MCF 10A (cell line): ENCODE measurements at regions not wholly inside any gene's neighbourhood (a gene's known extent, or its start where the extent isn't known, plus 50 kb on each side); places are given as distances from the start of the nearest gene placed in this dataset.
A peak's percentile ranks its signal among the peaks of the same experiment; 100 is the strongest.

Experiments used
- BruUV-seq: library from RNA; stranded (reverse); fragments of 400-500 nt; replicated peaks from 2 replicates; lab custom pipeline; 2021; lab: Mats Ljungman, UMichigan
- CTCF ChIA-PET: fragments of 300-600 bp; sonication (Branson Sonifier 250); formaldehyde crosslinking; extraction: SDS; loops from one replicate; lab custom pipeline; 2021; ENCODE audit warnings: antibody characterized with exemption, inconsistent platforms; lab: Yijun Ruan, JAX
- POLR2A ChIA-PET: fragments of 300-600, 350-650 bp; sonication (Branson Sonifier 250); formaldehyde crosslinking; extraction: SDS; loops from one replicate; lab custom pipeline; 2020; ENCODE audit warnings: antibody characterized with exemption, inconsistent platforms; lab: Yijun Ruan, JAX
- DNase-seq: peaks from one replicate; pipeline ENCODE4 v3.0.0-alpha.2; 2018; ENCODE audit not compliant: unreplicated experiment
- H3K27ac Mint-ChIP-seq: one replicate; pipeline ENCODE4 v1.8.0; 2022; ENCODE audit warnings: mild to moderate bottlenecking, low read depth, mixed read lengths; ENCODE audit not compliant: unreplicated experiment
- H3K27me3 Mint-ChIP-seq: one replicate; pipeline ENCODE4 v1.8.0; 2022; ENCODE audit warnings: mixed read lengths; ENCODE audit not compliant: insufficient read depth, unreplicated experiment
- H3K36me3 Mint-ChIP-seq: one replicate; pipeline ENCODE4 v1.8.0; 2022; ENCODE audit warnings: mild to moderate bottlenecking, moderate library complexity, mixed read lengths; ENCODE audit not compliant: insufficient read depth, unreplicated experiment
- H3K4me1 Mint-ChIP-seq: one replicate; pipeline ENCODE4 v1.8.0; 2022; ENCODE audit warnings: mixed read lengths; ENCODE audit not compliant: insufficient read depth, unreplicated experiment
- H3K4me3 Mint-ChIP-seq: one replicate; pipeline ENCODE4 v1.8.0; 2022; ENCODE audit warnings: mild to moderate bottlenecking, moderate library complexity, mixed read lengths; ENCODE audit not compliant: unreplicated experiment
- H3K9me3 Mint-ChIP-seq: one replicate; pipeline ENCODE4 v1.8.0; 2022; ENCODE audit warnings: mixed read lengths; ENCODE audit not compliant: unreplicated experiment
- intact Hi-C: fragments of 100-400 bp; cut with micrococcal nuclease; formaldehyde crosslinking; loops from 2 replicates; pipeline ENCODE4 v1.14.1; 2022
- TF ChIP-seq, protein P1 (sequence below): fragments of 200-600 bp; IDR thresholded peaks from one replicate; pipeline ENCODE4 v1.8.0; 2022; ENCODE audit warnings: antibody characterized with exemption, mild to moderate bottlenecking; ENCODE audit not compliant: unreplicated experiment

DNA sequence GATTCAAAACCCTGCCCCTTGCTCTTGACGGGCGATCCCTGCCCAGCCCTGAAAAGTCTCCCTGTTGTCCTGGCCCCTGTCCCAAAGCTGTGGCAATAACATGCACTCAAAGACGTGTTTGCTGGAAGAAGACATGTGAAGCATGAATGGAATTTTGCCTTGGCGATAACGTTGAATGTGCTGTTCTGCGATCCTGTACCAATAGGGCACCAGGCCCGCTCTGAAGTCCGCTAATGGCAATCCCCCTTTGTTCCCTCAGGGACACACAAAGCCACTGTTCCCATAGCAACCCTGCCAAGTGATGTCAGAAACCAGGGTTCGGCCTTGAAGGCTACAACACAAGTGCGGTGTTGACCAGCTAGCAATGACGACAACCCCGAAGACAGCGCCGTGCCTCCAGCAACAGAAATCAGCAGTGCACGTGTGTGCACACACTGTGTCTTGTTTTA, 284.6 kb downstream of the KLF6 start:
- BruUV-seq: no TSS peak
- peaks cover 8% of the 10 kb centered on the region for H3K4me1 Mint-ChIP-seq
- ChIA-PET CTCF (no interaction called here), POLR2A (interaction anchor here (0.6 to 1.3 kb wide), 3 partner anchors 14 to 224 kb away, joined by 3 to 5 read pairs (median 4); no protein-coding TSS in a partner anchor)
- TF ChIP-seq, protein P1, sequence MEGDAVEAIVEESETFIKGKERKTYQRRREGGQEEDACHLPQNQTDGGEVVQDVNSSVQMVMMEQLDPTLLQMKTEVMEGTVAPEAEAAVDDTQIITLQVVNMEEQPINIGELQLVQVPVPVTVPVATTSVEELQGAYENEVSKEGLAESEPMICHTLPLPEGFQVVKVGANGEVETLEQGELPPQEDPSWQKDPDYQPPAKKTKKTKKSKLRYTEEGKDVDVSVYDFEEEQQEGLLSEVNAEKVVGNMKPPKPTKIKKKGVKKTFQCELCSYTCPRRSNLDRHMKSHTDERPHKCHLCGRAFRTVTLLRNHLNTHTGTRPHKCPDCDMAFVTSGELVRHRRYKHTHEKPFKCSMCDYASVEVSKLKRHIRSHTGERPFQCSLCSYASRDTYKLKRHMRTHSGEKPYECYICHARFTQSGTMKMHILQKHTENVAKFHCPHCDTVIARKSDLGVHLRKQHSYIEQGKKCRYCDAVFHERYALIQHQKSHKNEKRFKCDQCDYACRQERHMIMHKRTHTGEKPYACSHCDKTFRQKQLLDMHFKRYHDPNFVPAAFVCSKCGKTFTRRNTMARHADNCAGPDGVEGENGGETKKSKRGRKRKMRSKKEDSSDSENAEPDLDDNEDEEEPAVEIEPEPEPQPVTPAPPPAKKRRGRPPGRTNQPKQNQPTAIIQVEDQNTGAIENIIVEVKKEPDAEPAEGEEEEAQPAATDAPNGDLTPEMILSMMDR: no peak
- peak; percentile 84 for DNase-seq
- H3K4me3 Mint-ChIP-seq: no peak overlapping the region
- intact Hi-C loops: no loop called here
- peak overlapping the region; percentile 94 for H3K27ac Mint-ChIP-seq
- H3K27me3 Mint-ChIP-seq: no peaks in the 10 kb centered on the region
- peaks cover 6% of the 10 kb centered on the region for H3K36me3 Mint-ChIP-seq
- no peaks in the 10 kb centered on the region for H3K9me3 Mint-ChIP-seq

GRCh38 chr10:3499120-3499519, 285.9 kb downstream of the KLF6 start:
- Mint-ChIP-seq H3K4me1 (peaks cover 8% of the 10 kb centered on the region), H3K27me3 (no peaks in the 10 kb centered on the region), H3K4me3 (no peak overlapping the region), H3K27ac (peak overlapping the region; percentile 25), H3K36me3 (peaks cover 6% of the 10 kb centered on the region), H3K9me3 (no peaks in the 10 kb centered on the region)
- DNase-seq: peak; percentile 19
- no TSS peak for BruUV-seq
- ChIA-PET CTCF (interaction anchor here (0.7 kb wide), 1 partner anchor 143 kb away, joined by 3 read pairs; no protein-coding TSS in a partner anchor), POLR2A (interaction anchor here (1.2 to 1.6 kb wide), 4 partner anchors 9 to 263 kb away, joined by 3 to 5 read pairs (median 3); no protein-coding TSS in a partner anchor)
- TF ChIP-seq, protein P1: no peak
- intact Hi-C loops: no loop called here

GRCh38 chr10:3497581-3497980, 287.4 kb downstream of the KLF6 start:
- POLR2A ChIA-PET: interaction anchor here (0.9 kb wide), 1 partner anchor 15 kb away, joined by 3 read pairs; no protein-coding TSS in a partner anchor

GRCh38 chr10:3496138-3496537, 288.9 kb downstream of the KLF6 start:
- POLR2A ChIA-PET: interaction anchor here (0.6 kb wide), 1 partner anchor 229 kb away, joined by 3 read pairs; no protein-coding TSS in a partner anchor
- peaks cover 8% of the 10 kb centered on the region for H3K4me1 Mint-ChIP-seq
- TF ChIP-seq, protein P1: no peak
- H3K36me3 Mint-ChIP-seq: peaks cover 6% of the 10 kb centered on the region
- CTCF ChIA-PET: no interaction called here
- no peaks in the 10 kb centered on the region for H3K9me3 Mint-ChIP-seq
- DNase-seq: no peak
- H3K27ac Mint-ChIP-seq: no peak overlapping the region
- no peaks in the 10 kb centered on the region for H3K27me3 Mint-ChIP-seq
- intact Hi-C loops: no loop called here
- no TSS peak for BruUV-seq
- no peak overlapping the region for H3K4me3 Mint-ChIP-seq

More at GRCh38 chr10:3497581-3497980, 287.4 kb downstream of the KLF6 start:
- intact Hi-C loops: no loop called here
- no peak overlapping the region for H3K27ac Mint-ChIP-seq
- peaks cover 6% of the 10 kb centered on the region for H3K36me3 Mint-ChIP-seq
- H3K27me3 Mint-ChIP-seq: no peaks in the 10 kb centered on the region
- H3K9me3 Mint-ChIP-seq: no peaks in the 10 kb centered on the region
- BruUV-seq: no TSS peak
- no peak for DNase-seq
- CTCF ChIA-PET: no interaction called here
- peaks cover 8% of the 10 kb centered on the region for H3K4me1 Mint-ChIP-seq
- no peak overlapping the region for H3K4me3 Mint-ChIP-seq
- TF ChIP-seq, protein P1: no peak
